ENCODE measurements at regions not wholly inside any gene's neighbourhood (a gene's known extent, or its start where the extent isn't known, plus 50 kb on each side); places are given as distances from the start of the nearest gene placed in this dataset.

GRCh38 chr2:199594443-199594842 lies 136.7 kb upstream of the SATB2 start:
- H4K20me1 ChIP-seq (ENCODE audit: insufficient read depth), result no peaks in the 10 kb centered on the region
- POLR2A ChIA-PET, result no interaction called here
- 20% methylated on average over 3 of the region's 5 CpGs for WGBS (ENCODE audit: low lambda C conversion rate)

More at GRCh38 chr2:199594443-199594842, 136.7 kb upstream of the SATB2 start:
- no peaks in the 10 kb centered on the region for H3F3A ChIP-seq (replicated peaks; ENCODE audit: insufficient read depth)
- H3K9me3 ChIP-seq, result no peaks in the 10 kb centered on the region
- CTCF ChIA-PET, result interaction anchor here (0.9 kb wide), 1 partner anchor 106 kb away, joined by 3 read pairs; no protein-coding TSS in a partner anchor
- H3K27ac ChIP-seq (ENCODE audit: low read depth in 2 of 2, low read length in 1 of 2), result no peak overlapping the region
- DNase-seq, result no peak
- H3K4me3 ChIP-seq (ENCODE audit: low read depth in 2 of 2, low read length in 1 of 2), result no peak overlapping the region
- H3K79me2 ChIP-seq (ENCODE audit: insufficient read depth), result no peaks in the 10 kb centered on the region
- H3K4me1 ChIP-seq (ENCODE audit: control insufficient read depth in 1 of 2, insufficient read depth in 2 of 2, low read depth in 1 of 2, low read length in 1 of 2), result no peaks in the 10 kb centered on the region
- H3K36me3 ChIP-seq (replicated peaks in 1 of 2; ENCODE audit: control insufficient read depth in 1 of 2, insufficient read depth in 2 of 2, low read length in 1 of 2), result no peaks in the 10 kb centered on the region
- H3K9ac ChIP-seq, result no peak overlapping the region
- H3K4me2 ChIP-seq, result no peak overlapping the region
- H2AFZ ChIP-seq (ENCODE audit: low read depth), result no peak overlapping the region
- H3K9me2 ChIP-seq, result no peaks in the 10 kb centered on the region
- no peak for TF ChIP-seq JUND (IDR thresholded peaks at IDR 0.05)
- no peak for TF ChIP-seq ELF1 (IDR thresholded peaks at IDR 0.05)
- TF ChIP-seq PBX3 (IDR thresholded peaks at IDR 0.05), result no peak
- TF ChIP-seq NRF1 (IDR thresholded peaks at IDR 0.05; ENCODE audit: low read depth, low read length), result no peak
- TF ChIP-seq YY1 (IDR thresholded peaks at IDR 0.05; ENCODE audit: low read depth), result no peak
- no peak for TF ChIP-seq NFIC (IDR thresholded peaks at IDR 0.05; ENCODE audit: borderline replicate concordance)
- TF ChIP-seq FOSL2 (IDR thresholded peaks at IDR 0.05; ENCODE audit: borderline replicate concordance, low read depth), result no peak
- no peak for TF ChIP-seq REST (IDR thresholded peaks at IDR 0.05; ENCODE audit: low read depth, low read length)
- TF ChIP-seq RXRA (IDR thresholded peaks at IDR 0.05; ENCODE audit: borderline replicate concordance, low read depth), result no peak
- no peak for TF ChIP-seq IRF3 (IDR thresholded peaks at IDR 0.05; ENCODE audit: low read depth, low read length)
- H3K27me3 ChIP-seq (ENCODE audit: insufficient read depth), result peaks cover 22% of the 10 kb centered on the region

Data from SK-N-SH (cell line).